PC-3 (cell line): ENCODE measurements at regions not wholly inside any gene's neighbourhood (a gene's known extent, or its start where the extent isn't known, plus 50 kb on each side); places are given as distances from the start of the nearest gene placed in this dataset.

Experiments used
- CTCF ChIP-seq: fragments of 300-600 bp; sonication (generic); conservative IDR thresholded peaks from 2 replicates; pipeline ENCODE4 v1.5.1; 2017; ENCODE audit warnings: antibody characterized with exemption, low read depth, mild to moderate bottlenecking, low read length
- EZH2phosphoT487 ChIP-seq: fragments of 300-600 bp; sonication (generic); IDR thresholded peaks from 2 replicates; pipeline ENCODE4 v1.6.1; 2018; ENCODE audit warnings: mild to moderate bottlenecking, antibody characterized with exemption, low read length, borderline replicate concordance

- no peak for TF ChIP-seq EZH2phosphoT487
- no peak for TF ChIP-seq CTCF
These were observed 116.0 kb upstream of the FZD8 start for GRCh38 chr10:35758076-35758475.
